ENCODE measurements at regions not wholly inside any gene's neighbourhood (a gene's known extent, or its start where the extent isn't known, plus 50 kb on each side); places are given as distances from the start of the nearest gene placed in this dataset.
A peak's percentile ranks its signal among the peaks of the same experiment; 100 is the strongest.

GRCh38 chr5:2172471-2172870 is 289.7 kb upstream of the IRX4 start:
- intact Hi-C loops (cut with DNase I): no loop called here

GRCh38 chr5:2170761-2171160 is 288.0 kb upstream of the IRX4 start:
- intact Hi-C loops (cut with DNase I): no loop called here
- 42% methylated on average over 7 of the region's 7 CpGs for WGBS
- Histone ChIP-seq H3K27ac (ENCODE audit: low read length) (no peak overlapping the region), H3K9me3 (ENCODE audit: control insufficient read depth, low read length) (no peaks in the 10 kb centered on the region), H3K27me3 (ENCODE audit: control insufficient read depth, insufficient read depth) (no peaks in the 10 kb centered on the region), H3K4me3 (ENCODE audit: low read length) (no peak overlapping the region), H3K4me1 (ENCODE audit: control insufficient read depth, insufficient read depth, low read length) (no peaks in the 10 kb centered on the region)
- no peak for ATAC-seq
- no peak for DNase-seq

More at GRCh38 chr5:2172471-2172870, 289.7 kb upstream of the IRX4 start:
- Histone ChIP-seq H3K4me3 (ENCODE audit: low read length) (no peak overlapping the region), H3K9me3 (ENCODE audit: control insufficient read depth, low read length) (no peaks in the 10 kb centered on the region), H3K27ac (ENCODE audit: low read length) (no peak overlapping the region), H3K27me3 (ENCODE audit: control insufficient read depth, insufficient read depth) (no peaks in the 10 kb centered on the region), H3K4me1 (ENCODE audit: control insufficient read depth, insufficient read depth, low read length) (no peaks in the 10 kb centered on the region)
- no peak for ATAC-seq
- WGBS: 85% methylated on average over 5 of the region's 5 CpGs
- no peak for DNase-seq

GRCh38 chr5:2169850-2170760 is 287.4 kb upstream of the IRX4 start:
- peak in 1 of 2 donors; percentile 21 for ATAC-seq
- H3K27me3 ChIP-seq (ENCODE audit: control insufficient read depth, insufficient read depth): no peaks in the 10 kb centered on the region

GRCh38 chr5:2169430-2169808 is 286.7 kb upstream of the IRX4 start:
- no peak overlapping the region for H3K27ac ChIP-seq (ENCODE audit: low read length)
- no peak overlapping the region for H3K4me3 ChIP-seq (ENCODE audit: low read length)
- intact Hi-C loops (cut with DNase I): no loop called here
- ATAC-seq (no peak), DNase-seq (no peak)
- no peaks in the 10 kb centered on the region for H3K4me1 ChIP-seq (ENCODE audit: control insufficient read depth, insufficient read depth, low read length)
- H3K9me3 ChIP-seq (ENCODE audit: control insufficient read depth, low read length): no peaks in the 10 kb centered on the region
- H3K27me3 ChIP-seq (ENCODE audit: control insufficient read depth, insufficient read depth): no peaks in the 10 kb centered on the region
- 76% methylated on average over 10 of the region's 10 CpGs for WGBS

More at GRCh38 chr5:2169850-2170760, 287.4 kb upstream of the IRX4 start:
- no peak overlapping the region for H3K4me3 ChIP-seq (ENCODE audit: low read length)
- H3K4me1 ChIP-seq (ENCODE audit: control insufficient read depth, insufficient read depth, low read length): no peaks in the 10 kb centered on the region
- intact Hi-C loops (cut with DNase I): no loop called here
- H3K9me3 ChIP-seq (ENCODE audit: control insufficient read depth, low read length): no peaks in the 10 kb centered on the region
- DNase-seq: no peak
- no peak overlapping the region for H3K27ac ChIP-seq (ENCODE audit: low read length)
- WGBS: 62% methylated on average over 47 of the region's 47 CpGs

GRCh38 chr5:2168601-2169429 is 286.1 kb upstream of the IRX4 start:
- ATAC-seq (no peak), DNase-seq (peak in 1 of 3 donors; percentile 69)
- Histone ChIP-seq H3K9me3 (ENCODE audit: control insufficient read depth, low read length) (no peaks in the 10 kb centered on the region), H3K27me3 (ENCODE audit: control insufficient read depth, insufficient read depth) (no peaks in the 10 kb centered on the region), H3K4me1 (ENCODE audit: control insufficient read depth, insufficient read depth, low read length) (no peaks in the 10 kb centered on the region), H3K4me3 (ENCODE audit: low read length) (no peak overlapping the region), H3K27ac (ENCODE audit: low read length) (no peak overlapping the region)
- intact Hi-C loops (cut with DNase I): no loop called here
- WGBS: 48% methylated on average over 24 of the region's 24 CpGs

- H3K9me3 ChIP-seq (ENCODE audit: control insufficient read depth, low read length): no peaks in the 10 kb centered on the region
- no peak for ATAC-seq
- H3K4me3 ChIP-seq (ENCODE audit: low read length): no peak overlapping the region
- DNase-seq: no peak
- H3K27ac ChIP-seq (ENCODE audit: low read length): no peak overlapping the region
- intact Hi-C loops (cut with DNase I): no loop called here
- no peaks in the 10 kb centered on the region for H3K4me1 ChIP-seq (ENCODE audit: control insufficient read depth, insufficient read depth, low read length)
- H3K27me3 ChIP-seq (ENCODE audit: control insufficient read depth, insufficient read depth): no peaks in the 10 kb centered on the region
- WGBS: 84% methylated on average over 11 of the region's 11 CpGs
These were observed 284.9 kb upstream of the IRX4 start for GRCh38 chr5:2167671-2168070.

GRCh38 chr5:2166979-2167377 is 284.3 kb upstream of the IRX4 start:
- Histone ChIP-seq H3K9me3 (ENCODE audit: control insufficient read depth, low read length) (no peaks in the 10 kb centered on the region), H3K27me3 (ENCODE audit: control insufficient read depth, insufficient read depth) (no peaks in the 10 kb centered on the region), H3K4me1 (ENCODE audit: control insufficient read depth, insufficient read depth, low read length) (no peaks in the 10 kb centered on the region), H3K27ac (ENCODE audit: low read length) (no peak overlapping the region), H3K4me3 (ENCODE audit: low read length) (no peak overlapping the region)
- ATAC-seq: no peak
- intact Hi-C loops (cut with DNase I): no loop called here
- WGBS: 82% methylated on average over 6 of the region's 6 CpGs
- no peak for DNase-seq

GRCh38 chr5:2166306-2166978 is 283.7 kb upstream of the IRX4 start:
- H3K27me3 ChIP-seq (ENCODE audit: control insufficient read depth, insufficient read depth): no peaks in the 10 kb centered on the region
- DNase-seq: no peak
- H3K4me1 ChIP-seq (ENCODE audit: control insufficient read depth, insufficient read depth, low read length): no peaks in the 10 kb centered on the region

GRCh38 chr5:2165615-2166305 is 283.0 kb upstream of the IRX4 start:
- intact Hi-C loops (cut with DNase I): no loop called here
- Histone ChIP-seq H3K4me3 (ENCODE audit: low read length) (no peak overlapping the region), H3K27ac (ENCODE audit: low read length) (no peak overlapping the region), H3K9me3 (ENCODE audit: control insufficient read depth, low read length) (no peaks in the 10 kb centered on the region), H3K4me1 (ENCODE audit: control insufficient read depth, insufficient read depth, low read length) (no peaks in the 10 kb centered on the region), H3K27me3 (ENCODE audit: control insufficient read depth, insufficient read depth) (no peaks in the 10 kb centered on the region)
- 75% methylated on average over 11 of the region's 11 CpGs for WGBS
- no peak for ATAC-seq
- no peak for DNase-seq

More at GRCh38 chr5:2166306-2166978, 283.7 kb upstream of the IRX4 start:
- 83% methylated on average over 17 of the region's 17 CpGs for WGBS
- intact Hi-C loops (cut with DNase I): no loop called here
- no peak overlapping the region for H3K4me3 ChIP-seq (ENCODE audit: low read length)
- no peak overlapping the region for H3K27ac ChIP-seq (ENCODE audit: low read length)
- no peaks in the 10 kb centered on the region for H3K9me3 ChIP-seq (ENCODE audit: control insufficient read depth, low read length)
- no peak for ATAC-seq

GRCh38 chr5:2165203-2165602 is 282.5 kb upstream of the IRX4 start:
- ATAC-seq (no peak), DNase-seq (no peak)
- H3K4me1 ChIP-seq (ENCODE audit: control insufficient read depth, insufficient read depth, low read length): no peaks in the 10 kb centered on the region

More at GRCh38 chr5:2165203-2165602, 282.5 kb upstream of the IRX4 start:
- no peak overlapping the region for H3K27ac ChIP-seq (ENCODE audit: low read length)
- H3K27me3 ChIP-seq (ENCODE audit: control insufficient read depth, insufficient read depth): no peaks in the 10 kb centered on the region
- H3K4me3 ChIP-seq (ENCODE audit: low read length): no peak overlapping the region
- WGBS: 68% methylated on average over 15 of the region's 15 CpGs
- intact Hi-C loops (cut with DNase I): no loop called here
- no peaks in the 10 kb centered on the region for H3K9me3 ChIP-seq (ENCODE audit: control insufficient read depth, low read length)

All from right cardiac atrium (tissue), 5 donors.